ENCODE measurements at regions not wholly inside any gene's neighbourhood (a gene's known extent, or its start where the extent isn't known, plus 50 kb on each side); places are given as distances from the start of the nearest gene placed in this dataset.
A peak's percentile ranks its signal among the peaks of the same experiment; 100 is the strongest.
"Not testable (repeated sequence)": the region's sequence is repeated elsewhere in the genome, so short reads cannot be mapped to it uniquely, and the experiment has no call there.

GRCh38 chr7:6882321-6882721 lies 56.2 kb upstream of the CCZ1B start:
- DNase-seq (ENCODE audit: low read depth), result peak; percentile 10
- not testable (repeated sequence) for H3K4me3 ChIP-seq (ENCODE audit: low read depth, low read length)

GRCh38 chr7:6883756-6884155 lies 57.7 kb upstream of the CCZ1B start:
- not testable (repeated sequence) for H3K4me3 ChIP-seq (ENCODE audit: low read depth, low read length); DNase-seq (ENCODE audit: low read depth)

GRCh38 chr7:6886198-6886597 lies 60.1 kb upstream of the CCZ1B start:
- no peak overlapping the region for H3K4me3 ChIP-seq (ENCODE audit: low read depth, low read length)
- no peak for DNase-seq (ENCODE audit: low read depth)
- no peak for TF ChIP-seq CTCF (IDR thresholded peaks at IDR 0.05; ENCODE audit: insufficient read depth, low read length)

GRCh38 chr7:6888267-6889045 lies 62.4 kb upstream of the CCZ1B start:
- not testable (repeated sequence) for H3K4me3 ChIP-seq (ENCODE audit: low read depth, low read length)

GRCh38 chr7:6889252-6889812 lies 63.3 kb upstream of the CCZ1B start:
- no peak for TF ChIP-seq CTCF (IDR thresholded peaks at IDR 0.05; ENCODE audit: insufficient read depth, low read length)
- H3K4me3 ChIP-seq (ENCODE audit: low read depth, low read length), result no peak overlapping the region
- no peak for DNase-seq (ENCODE audit: low read depth)

More at GRCh38 chr7:6888267-6889045, 62.4 kb upstream of the CCZ1B start:
- not testable (repeated sequence) for DNase-seq (ENCODE audit: low read depth)

- not testable (repeated sequence) for DNase-seq (ENCODE audit: low read depth)
These were observed 76.0 kb upstream of the CCZ1B start for GRCh38 chr7:6902097-6902518.

GRCh38 chr7:6903289-6903688 lies 77.2 kb upstream of the CCZ1B start:
- DNase-seq (ENCODE audit: low read depth); H3K4me3 ChIP-seq (ENCODE audit: low read depth, low read length): not testable (repeated sequence)

More at GRCh38 chr7:6902097-6902518, 76.0 kb upstream of the CCZ1B start:
- not testable (repeated sequence) for H3K4me3 ChIP-seq (ENCODE audit: low read depth, low read length)

- not testable (repeated sequence) for DNase-seq (ENCODE audit: low read depth); H3K4me3 ChIP-seq (ENCODE audit: low read depth, low read length)
These were observed 77.7 kb upstream of the CCZ1B start for GRCh38 chr7:6903792-6904191.

GRCh38 chr7:6917258-6917657 lies 91.2 kb upstream of the CCZ1B start:
- no peak for TF ChIP-seq CTCF (IDR thresholded peaks at IDR 0.05; ENCODE audit: insufficient read depth, low read length)
- no peak overlapping the region for H3K4me3 ChIP-seq (ENCODE audit: low read depth, low read length)
- no peak for DNase-seq (ENCODE audit: low read depth)

- DNase-seq (ENCODE audit: low read depth); H3K4me3 ChIP-seq (ENCODE audit: low read depth, low read length): not testable (repeated sequence)
These were observed 93.1 kb upstream of the CCZ1B start for GRCh38 chr7:6919169-6919568.

GRCh38 chr7:6924523-6924922 lies 98.4 kb upstream of the CCZ1B start:
- not testable (repeated sequence) for H3K4me3 ChIP-seq (ENCODE audit: low read depth, low read length); DNase-seq (ENCODE audit: low read depth)

- not testable (repeated sequence) for H3K4me3 ChIP-seq (ENCODE audit: low read depth, low read length); DNase-seq (ENCODE audit: low read depth)
These were observed 100.4 kb upstream of the CCZ1B start for GRCh38 chr7:6926193-6927174.

- H3K4me3 ChIP-seq (ENCODE audit: low read depth, low read length); DNase-seq (ENCODE audit: low read depth): not testable (repeated sequence)
These were observed 101.6 kb upstream of the CCZ1B start for GRCh38 chr7:6927643-6928042.

GRCh38 chr7:6929588-6929987 lies 103.5 kb upstream of the CCZ1B start:
- DNase-seq (ENCODE audit: low read depth); H3K4me3 ChIP-seq (ENCODE audit: low read depth, low read length): not testable (repeated sequence)

All from fibroblast of the aortic adventitia (primary cell).